ENCODE measurements at regions not wholly inside any gene's neighbourhood (a gene's known extent, or its start where the extent isn't known, plus 50 kb on each side); places are given as distances from the start of the nearest gene placed in this dataset.

GRCh38 chr5:1948111-1948510 is 65.4 kb upstream of the IRX4 start:
- no peak for TF ChIP-seq EZH2 (IDR thresholded peaks at IDR 0.05; ENCODE audit: borderline replicate concordance, insufficient read depth, low read length, poor library complexity, severe bottlenecking)
- TF ChIP-seq EP300 (conservative IDR thresholded peaks at IDR 0.05; ENCODE audit: poor library complexity, severe bottlenecking): no peak
- TF ChIP-seq, protein P1, sequence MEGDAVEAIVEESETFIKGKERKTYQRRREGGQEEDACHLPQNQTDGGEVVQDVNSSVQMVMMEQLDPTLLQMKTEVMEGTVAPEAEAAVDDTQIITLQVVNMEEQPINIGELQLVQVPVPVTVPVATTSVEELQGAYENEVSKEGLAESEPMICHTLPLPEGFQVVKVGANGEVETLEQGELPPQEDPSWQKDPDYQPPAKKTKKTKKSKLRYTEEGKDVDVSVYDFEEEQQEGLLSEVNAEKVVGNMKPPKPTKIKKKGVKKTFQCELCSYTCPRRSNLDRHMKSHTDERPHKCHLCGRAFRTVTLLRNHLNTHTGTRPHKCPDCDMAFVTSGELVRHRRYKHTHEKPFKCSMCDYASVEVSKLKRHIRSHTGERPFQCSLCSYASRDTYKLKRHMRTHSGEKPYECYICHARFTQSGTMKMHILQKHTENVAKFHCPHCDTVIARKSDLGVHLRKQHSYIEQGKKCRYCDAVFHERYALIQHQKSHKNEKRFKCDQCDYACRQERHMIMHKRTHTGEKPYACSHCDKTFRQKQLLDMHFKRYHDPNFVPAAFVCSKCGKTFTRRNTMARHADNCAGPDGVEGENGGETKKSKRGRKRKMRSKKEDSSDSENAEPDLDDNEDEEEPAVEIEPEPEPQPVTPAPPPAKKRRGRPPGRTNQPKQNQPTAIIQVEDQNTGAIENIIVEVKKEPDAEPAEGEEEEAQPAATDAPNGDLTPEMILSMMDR (IDR thresholded peaks at IDR 0.05; ENCODE audit: poor library complexity, severe bottlenecking): no peak
- TF ChIP-seq POLR2AphosphoS5 (IDR thresholded peaks at IDR 0.05): no peak
- no peak for TF ChIP-seq SMC3 (conservative IDR thresholded peaks at IDR 0.05; ENCODE audit: poor library complexity)
- no peak for TF ChIP-seq TAF1 (IDR thresholded peaks at IDR 0.05; ENCODE audit: low read depth)
- TF ChIP-seq, protein P2, sequence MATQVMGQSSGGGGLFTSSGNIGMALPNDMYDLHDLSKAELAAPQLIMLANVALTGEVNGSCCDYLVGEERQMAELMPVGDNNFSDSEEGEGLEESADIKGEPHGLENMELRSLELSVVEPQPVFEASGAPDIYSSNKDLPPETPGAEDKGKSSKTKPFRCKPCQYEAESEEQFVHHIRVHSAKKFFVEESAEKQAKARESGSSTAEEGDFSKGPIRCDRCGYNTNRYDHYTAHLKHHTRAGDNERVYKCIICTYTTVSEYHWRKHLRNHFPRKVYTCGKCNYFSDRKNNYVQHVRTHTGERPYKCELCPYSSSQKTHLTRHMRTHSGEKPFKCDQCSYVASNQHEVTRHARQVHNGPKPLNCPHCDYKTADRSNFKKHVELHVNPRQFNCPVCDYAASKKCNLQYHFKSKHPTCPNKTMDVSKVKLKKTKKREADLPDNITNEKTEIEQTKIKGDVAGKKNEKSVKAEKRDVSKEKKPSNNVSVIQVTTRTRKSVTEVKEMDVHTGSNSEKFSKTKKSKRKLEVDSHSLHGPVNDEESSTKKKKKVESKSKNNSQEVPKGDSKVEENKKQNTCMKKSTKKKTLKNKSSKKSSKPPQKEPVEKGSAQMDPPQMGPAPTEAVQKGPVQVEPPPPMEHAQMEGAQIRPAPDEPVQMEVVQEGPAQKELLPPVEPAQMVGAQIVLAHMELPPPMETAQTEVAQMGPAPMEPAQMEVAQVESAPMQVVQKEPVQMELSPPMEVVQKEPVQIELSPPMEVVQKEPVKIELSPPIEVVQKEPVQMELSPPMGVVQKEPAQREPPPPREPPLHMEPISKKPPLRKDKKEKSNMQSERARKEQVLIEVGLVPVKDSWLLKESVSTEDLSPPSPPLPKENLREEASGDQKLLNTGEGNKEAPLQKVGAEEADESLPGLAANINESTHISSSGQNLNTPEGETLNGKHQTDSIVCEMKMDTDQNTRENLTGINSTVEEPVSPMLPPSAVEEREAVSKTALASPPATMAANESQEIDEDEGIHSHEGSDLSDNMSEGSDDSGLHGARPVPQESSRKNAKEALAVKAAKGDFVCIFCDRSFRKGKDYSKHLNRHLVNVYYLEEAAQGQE (IDR thresholded peaks at IDR 0.05; ENCODE audit: borderline replicate concordance): no peak

All from neural cell (in vitro differentiated cells).